ENCODE measurements at regions not wholly inside any gene's neighbourhood (a gene's known extent, or its start where the extent isn't known, plus 50 kb on each side); places are given as distances from the start of the nearest gene placed in this dataset.

DNA sequence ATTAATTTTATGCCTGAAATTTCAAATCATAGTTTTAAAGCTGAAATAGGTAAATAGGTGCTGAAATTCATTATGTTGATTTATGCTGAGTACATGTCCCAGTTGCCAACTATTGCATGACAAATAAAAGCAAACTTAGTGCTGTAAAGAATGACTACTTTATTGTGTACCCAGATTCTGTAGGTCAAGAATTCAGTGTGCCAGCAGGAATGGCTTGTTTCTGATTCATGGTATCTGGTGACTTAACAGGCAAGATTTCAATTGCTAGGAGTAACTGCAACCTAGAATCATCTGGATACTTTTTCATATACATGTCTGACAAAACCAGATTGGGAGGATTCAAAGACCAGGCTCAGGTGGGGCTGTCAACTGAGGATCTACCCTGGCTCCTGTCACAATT, 678.4 kb upstream of the ADAMTS5 start:
- TF ChIP-seq, protein P1, sequence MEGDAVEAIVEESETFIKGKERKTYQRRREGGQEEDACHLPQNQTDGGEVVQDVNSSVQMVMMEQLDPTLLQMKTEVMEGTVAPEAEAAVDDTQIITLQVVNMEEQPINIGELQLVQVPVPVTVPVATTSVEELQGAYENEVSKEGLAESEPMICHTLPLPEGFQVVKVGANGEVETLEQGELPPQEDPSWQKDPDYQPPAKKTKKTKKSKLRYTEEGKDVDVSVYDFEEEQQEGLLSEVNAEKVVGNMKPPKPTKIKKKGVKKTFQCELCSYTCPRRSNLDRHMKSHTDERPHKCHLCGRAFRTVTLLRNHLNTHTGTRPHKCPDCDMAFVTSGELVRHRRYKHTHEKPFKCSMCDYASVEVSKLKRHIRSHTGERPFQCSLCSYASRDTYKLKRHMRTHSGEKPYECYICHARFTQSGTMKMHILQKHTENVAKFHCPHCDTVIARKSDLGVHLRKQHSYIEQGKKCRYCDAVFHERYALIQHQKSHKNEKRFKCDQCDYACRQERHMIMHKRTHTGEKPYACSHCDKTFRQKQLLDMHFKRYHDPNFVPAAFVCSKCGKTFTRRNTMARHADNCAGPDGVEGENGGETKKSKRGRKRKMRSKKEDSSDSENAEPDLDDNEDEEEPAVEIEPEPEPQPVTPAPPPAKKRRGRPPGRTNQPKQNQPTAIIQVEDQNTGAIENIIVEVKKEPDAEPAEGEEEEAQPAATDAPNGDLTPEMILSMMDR (IDR thresholded peaks at IDR 0.05): no peak
- DNase-seq (no peak), ATAC-seq (no peak)
- Histone ChIP-seq H3K27ac (no peak overlapping the region), H3K27me3 (peaks cover 0 to 5% (median 0%) of the 10 kb centered on the region in 7 donors), H3K36me3 (no peaks in the 10 kb centered on the region), H3K4me1 (no peaks in the 10 kb centered on the region), H3K9me3 (no peaks in the 10 kb centered on the region), H3K4me3 (no peak overlapping the region)
- intact Hi-C loops (cut with DNase I): no loop called here

DNA sequence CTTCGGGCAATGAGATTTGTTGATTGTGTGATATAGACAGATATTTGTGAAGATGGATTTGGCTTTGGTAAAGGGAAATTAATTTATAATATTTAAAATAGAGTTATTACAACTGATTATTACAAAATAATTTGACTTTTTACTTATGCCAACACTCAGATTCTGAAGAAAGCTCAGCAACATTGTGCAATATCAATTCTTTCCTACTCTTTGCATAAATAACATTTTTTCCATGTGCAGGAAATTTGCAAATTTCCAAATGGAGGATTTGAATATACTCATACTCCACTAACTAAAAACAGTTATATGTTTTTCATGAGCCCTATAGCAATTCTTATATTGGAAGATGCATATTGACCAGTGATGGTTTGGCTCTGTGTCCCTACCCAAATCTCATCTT, 676.4 kb upstream of the ADAMTS5 start:
- H3K27me3 ChIP-seq: no peaks in the 10 kb centered on the region
- H3K27ac ChIP-seq: no peak overlapping the region
- TF ChIP-seq, protein P1 (IDR thresholded peaks at IDR 0.05): no peak
- no peak overlapping the region for H3K4me3 ChIP-seq
- ATAC-seq: no peak
- H3K36me3 ChIP-seq: no peaks in the 10 kb centered on the region
- DNase-seq: no peak
- 96 to 98% methylated on average over 1 of the region's 1 CpG for WGBS, 2 donors
- no peaks in the 10 kb centered on the region for H3K9me3 ChIP-seq
- no peaks in the 10 kb centered on the region for H3K4me1 ChIP-seq
- intact Hi-C loops (cut with DNase I): no loop called here

DNA sequence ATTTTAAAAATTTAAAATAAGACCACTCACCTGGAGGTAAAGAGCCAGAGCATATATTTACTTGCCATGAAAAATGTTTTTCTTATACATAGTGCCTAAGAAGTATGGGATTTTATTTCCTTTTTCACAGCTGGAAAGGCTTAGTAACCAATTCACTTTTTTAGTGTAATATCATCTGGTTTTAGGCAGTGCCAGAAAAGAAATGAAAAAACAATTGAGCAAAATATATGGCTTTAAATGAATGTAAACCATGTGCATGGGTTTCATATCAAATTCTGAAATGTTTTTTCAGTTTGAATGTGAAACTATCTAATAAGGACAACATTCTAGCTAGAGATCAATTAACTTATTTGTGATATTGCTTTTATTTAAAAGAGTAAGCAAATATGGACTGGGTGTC, 672.4 kb upstream of the ADAMTS5 start:
- no peaks in the 10 kb centered on the region for H3K9me3 ChIP-seq
- ATAC-seq: no peak
- intact Hi-C loops (cut with DNase I): loop anchor here in 1 of 10 donors (5.0 kb wide), 1 partner anchor 1198 kb away; no protein-coding TSS in a partner anchor
- H3K27ac ChIP-seq: no peak overlapping the region
- no peaks in the 10 kb centered on the region for H3K27me3 ChIP-seq
- no peak overlapping the region for H3K4me3 ChIP-seq
- H3K4me1 ChIP-seq: no peaks in the 10 kb centered on the region
- TF ChIP-seq, protein P1 (IDR thresholded peaks at IDR 0.05): no peak
- H3K36me3 ChIP-seq: no peaks in the 10 kb centered on the region
- no peak for DNase-seq

DNA sequence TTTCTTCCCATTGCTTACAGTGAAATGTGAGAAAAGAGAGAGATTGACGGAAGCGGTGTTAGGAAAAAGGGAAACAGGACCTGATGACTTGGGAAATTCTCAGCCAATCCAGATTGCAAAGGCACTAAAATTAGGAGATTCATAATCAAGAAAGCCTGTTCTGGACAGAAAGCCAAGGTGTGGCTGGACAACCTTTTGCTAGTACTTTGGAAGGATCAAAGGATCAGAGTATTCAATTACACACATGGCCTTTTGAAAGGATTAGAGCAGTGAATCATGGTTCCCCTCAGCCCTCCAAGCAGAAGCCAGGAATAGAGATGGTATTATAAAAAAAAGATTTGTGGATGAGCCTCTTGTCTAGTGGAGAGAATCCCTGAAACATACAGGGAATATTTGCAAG, 669.8 kb upstream of the ADAMTS5 start:
- Histone ChIP-seq H3K27ac (no peak overlapping the region), H3K4me1 (no peaks in the 10 kb centered on the region), H3K9me3 (peaks cover 0 to 6% (median 0%) of the 10 kb centered on the region in 11 donors), H3K4me3 (no peak overlapping the region), H3K36me3 (no peaks in the 10 kb centered on the region), H3K27me3 (no peaks in the 10 kb centered on the region)
- WGBS, 2 donors: 44 to 48% methylated on average over 2 of the region's 2 CpGs
- ATAC-seq: no peak
- intact Hi-C loops (cut with DNase I): loop anchor here in 1 of 10 donors (5.0 kb wide), 1 partner anchor 1201 kb away; no protein-coding TSS in a partner anchor
- DNase-seq: no peak
- TF ChIP-seq, protein P1 (IDR thresholded peaks at IDR 0.05): no peak

Data from heart right ventricle (tissue), 16 donors.